ENCODE measurements at regions not wholly inside any gene's neighbourhood (a gene's known extent, or its start where the extent isn't known, plus 50 kb on each side); places are given as distances from the start of the nearest gene placed in this dataset.

DNA sequence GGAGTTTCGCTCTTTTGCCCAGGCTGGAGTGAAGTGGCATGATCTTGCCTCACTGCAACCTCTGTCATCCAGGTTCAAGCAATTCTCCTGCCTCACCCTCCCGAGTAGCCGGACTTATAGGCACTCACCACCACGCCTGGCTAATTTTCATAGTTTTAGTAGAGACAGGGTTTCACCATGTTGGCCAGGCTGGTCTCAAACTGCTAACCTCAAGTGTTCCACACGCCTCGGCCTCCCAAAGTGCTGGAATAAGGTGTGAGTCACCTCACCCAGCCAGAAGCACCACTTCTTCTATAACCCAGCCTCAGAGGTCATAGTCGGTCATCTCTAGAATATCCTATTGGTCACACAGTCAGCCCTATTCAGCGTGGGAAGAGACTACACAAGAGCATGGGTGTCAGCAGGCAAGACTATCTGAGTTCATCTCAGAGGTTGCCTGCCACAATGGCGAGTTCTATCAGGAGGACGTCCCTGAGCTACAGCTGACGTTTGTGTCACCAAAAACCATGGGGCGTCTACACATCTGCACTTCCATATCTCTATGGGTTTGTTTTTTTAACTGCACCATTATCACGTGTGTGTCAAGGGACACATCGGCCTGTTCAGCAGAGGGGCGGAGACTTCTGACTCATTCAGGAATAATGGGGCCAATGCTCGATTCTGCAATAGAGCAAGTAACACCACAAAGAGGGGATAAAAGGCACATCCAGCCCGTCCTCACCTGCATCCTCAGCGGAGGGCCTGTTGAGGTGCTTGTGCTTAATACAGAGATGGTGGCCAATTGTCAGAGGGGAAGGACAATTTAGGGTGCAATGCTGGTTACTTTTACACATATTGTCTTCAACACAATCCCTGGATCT, 256.3 kb upstream of the IRF2BP2 start (continued):
- TF ChIP-seq HNRNPK (IDR thresholded peaks at IDR 0.05; ENCODE audit: low read depth, low read length, poor library complexity, severe bottlenecking) (no peak), HLTF (IDR thresholded peaks at IDR 0.05) (no peak), TFAM (CRISPR knock-in tag; conservative IDR thresholded peaks at IDR 0.05) (no peak), ETV5 (CRISPR knock-in tag; IDR thresholded peaks at IDR 0.05; ENCODE audit: low read depth) (peak; percentile 67), HCFC1 (IDR thresholded peaks at IDR 0.05; ENCODE audit: low read depth, low read length) (no peak), XRCC3 (IDR thresholded peaks at IDR 0.05) (no peak), DIDO1 (tag; IDR thresholded peaks at IDR 0.05; ENCODE audit: low read depth) (no peak), CREM (IDR thresholded peaks at IDR 0.05; ENCODE audit: low read depth) (peak; percentile 92), POLR2H (tag; IDR thresholded peaks at IDR 0.05; ENCODE audit: low read depth) (no peak; the same call in 1 of the 2 replicates), ZBTB1 (CRISPR knock-in tag; IDR thresholded peaks at IDR 0.05; ENCODE audit: borderline replicate concordance, low read depth) (no peak), NR2C2 (CRISPR knock-in tag; IDR thresholded peaks at IDR 0.05) (peak; percentile 80; the same call in 1 of the 2 replicates), NR2C2 (tag; IDR thresholded peaks at IDR 0.05) (peak; percentile 90), CHD4 (IDR thresholded peaks at IDR 0.05; ENCODE audit: insufficient read depth, insufficient replicate concordance, low read depth, low read length, poor library complexity, severe bottlenecking) (peak; percentile 38), ZNF780A (CRISPR knock-in tag; IDR thresholded peaks at IDR 0.05) (no peak), DPF2 (IDR thresholded peaks at IDR 0.05) (peak; percentile 94)
- TF ChIP-seq, protein P1, sequence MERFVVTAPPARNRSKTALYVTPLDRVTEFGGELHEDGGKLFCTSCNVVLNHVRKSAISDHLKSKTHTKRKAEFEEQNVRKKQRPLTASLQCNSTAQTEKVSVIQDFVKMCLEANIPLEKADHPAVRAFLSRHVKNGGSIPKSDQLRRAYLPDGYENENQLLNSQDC (CRISPR knock-in tag; IDR thresholded peaks at IDR 0.05) = no peak
- TF ChIP-seq, protein P2, sequence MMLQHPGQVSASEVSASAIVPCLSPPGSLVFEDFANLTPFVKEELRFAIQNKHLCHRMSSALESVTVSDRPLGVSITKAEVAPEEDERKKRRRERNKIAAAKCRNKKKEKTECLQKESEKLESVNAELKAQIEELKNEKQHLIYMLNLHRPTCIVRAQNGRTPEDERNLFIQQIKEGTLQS (IDR thresholded peaks at IDR 0.05) = peak; percentile 95
- TF ChIP-seq, protein P2 (CRISPR knock-in tag; conservative IDR thresholded peaks at IDR 0.05) = peak; percentile 96
- TF ChIP-seq, protein P3, sequence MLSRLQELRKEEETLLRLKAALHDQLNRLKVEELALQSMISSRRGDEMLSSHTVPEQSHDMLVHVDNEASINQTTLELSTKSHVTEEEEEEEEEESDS (CRISPR knock-in tag; IDR thresholded peaks at IDR 0.05) = no peak
- TF ChIP-seq, protein P4, sequence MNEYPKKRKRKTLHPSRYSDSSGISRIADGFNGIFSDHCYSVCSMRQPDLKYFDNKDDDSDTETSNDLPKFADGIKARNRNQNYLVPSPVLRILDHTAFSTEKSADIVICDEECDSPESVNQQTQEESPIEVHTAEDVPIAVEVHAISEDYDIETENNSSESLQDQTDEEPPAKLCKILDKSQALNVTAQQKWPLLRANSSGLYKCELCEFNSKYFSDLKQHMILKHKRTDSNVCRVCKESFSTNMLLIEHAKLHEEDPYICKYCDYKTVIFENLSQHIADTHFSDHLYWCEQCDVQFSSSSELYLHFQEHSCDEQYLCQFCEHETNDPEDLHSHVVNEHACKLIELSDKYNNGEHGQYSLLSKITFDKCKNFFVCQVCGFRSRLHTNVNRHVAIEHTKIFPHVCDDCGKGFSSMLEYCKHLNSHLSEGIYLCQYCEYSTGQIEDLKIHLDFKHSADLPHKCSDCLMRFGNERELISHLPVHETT (CRISPR knock-in tag; conservative IDR thresholded peaks at IDR 0.05 in 1 of 2, IDR thresholded peaks at IDR 0.05 in 1 of 2) = peak in 1 of 2 experiments; percentile 87; a peak in 2 of 4 replicates
- TF ChIP-seq, protein P5, sequence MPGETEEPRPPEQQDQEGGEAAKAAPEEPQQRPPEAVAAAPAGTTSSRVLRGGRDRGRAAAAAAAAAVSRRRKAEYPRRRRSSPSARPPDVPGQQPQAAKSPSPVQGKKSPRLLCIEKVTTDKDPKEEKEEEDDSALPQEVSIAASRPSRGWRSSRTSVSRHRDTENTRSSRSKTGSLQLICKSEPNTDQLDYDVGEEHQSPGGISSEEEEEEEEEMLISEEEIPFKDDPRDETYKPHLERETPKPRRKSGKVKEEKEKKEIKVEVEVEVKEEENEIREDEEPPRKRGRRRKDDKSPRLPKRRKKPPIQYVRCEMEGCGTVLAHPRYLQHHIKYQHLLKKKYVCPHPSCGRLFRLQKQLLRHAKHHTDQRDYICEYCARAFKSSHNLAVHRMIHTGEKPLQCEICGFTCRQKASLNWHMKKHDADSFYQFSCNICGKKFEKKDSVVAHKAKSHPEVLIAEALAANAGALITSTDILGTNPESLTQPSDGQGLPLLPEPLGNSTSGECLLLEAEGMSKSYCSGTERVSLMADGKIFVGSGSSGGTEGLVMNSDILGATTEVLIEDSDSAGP (CRISPR knock-in tag; IDR thresholded peaks at IDR 0.05) = no peak
- TF ChIP-seq, protein P6, sequence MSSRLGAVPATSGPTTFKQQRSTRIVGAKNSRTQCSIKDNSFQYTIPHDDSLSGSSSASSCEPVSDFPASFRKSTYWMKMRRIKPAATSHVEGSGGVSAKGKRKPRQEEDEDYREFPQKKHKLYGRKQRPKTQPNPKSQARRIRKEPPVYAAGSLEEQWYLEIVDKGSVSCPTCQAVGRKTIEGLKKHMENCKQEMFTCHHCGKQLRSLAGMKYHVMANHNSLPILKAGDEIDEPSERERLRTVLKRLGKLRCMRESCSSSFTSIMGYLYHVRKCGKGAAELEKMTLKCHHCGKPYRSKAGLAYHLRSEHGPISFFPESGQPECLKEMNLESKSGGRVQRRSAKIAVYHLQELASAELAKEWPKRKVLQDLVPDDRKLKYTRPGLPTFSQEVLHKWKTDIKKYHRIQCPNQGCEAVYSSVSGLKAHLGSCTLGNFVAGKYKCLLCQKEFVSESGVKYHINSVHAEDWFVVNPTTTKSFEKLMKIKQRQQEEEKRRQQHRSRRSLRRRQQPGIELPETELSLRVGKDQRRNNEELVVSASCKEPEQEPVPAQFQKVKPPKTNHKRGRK (tag; IDR thresholded peaks at IDR 0.05) = peak; percentile 8; the same call in 1 of the 2 replicates

All from K562 (cell line).